HTR-8/SVneo (cell line): ENCODE measurements at regions not wholly inside any gene's neighbourhood (a gene's known extent, or its start where the extent isn't known, plus 50 kb on each side); places are given as distances from the start of the nearest gene placed in this dataset.
A peak's percentile ranks its signal among the peaks of the same experiment; 100 is the strongest.

ENCODE experiments used
- DNase-seq: peaks from one replicate; pipeline ENCODE4 v3.0.0; 2011; ENCODE audit warnings: low spot score, mixed read lengths; ENCODE audit not compliant: insufficient read length
- FAIRE-seq: peaks from 2 replicates; lab custom pipeline; 2011; peaks lifted over from hg19 to GRCh38; lab: Jason Lieb, UNC

- no peak for DNase-seq
- no peak for FAIRE-seq
Observed at GRCh38 chr6:111956098-111956497, 82.8 kb upstream of the FYN start.

- peak; percentile 4 for FAIRE-seq
- peak; percentile 42 for DNase-seq
Observed at GRCh38 chr6:111957623-111958315, 84.5 kb upstream of the FYN start.

DNA sequence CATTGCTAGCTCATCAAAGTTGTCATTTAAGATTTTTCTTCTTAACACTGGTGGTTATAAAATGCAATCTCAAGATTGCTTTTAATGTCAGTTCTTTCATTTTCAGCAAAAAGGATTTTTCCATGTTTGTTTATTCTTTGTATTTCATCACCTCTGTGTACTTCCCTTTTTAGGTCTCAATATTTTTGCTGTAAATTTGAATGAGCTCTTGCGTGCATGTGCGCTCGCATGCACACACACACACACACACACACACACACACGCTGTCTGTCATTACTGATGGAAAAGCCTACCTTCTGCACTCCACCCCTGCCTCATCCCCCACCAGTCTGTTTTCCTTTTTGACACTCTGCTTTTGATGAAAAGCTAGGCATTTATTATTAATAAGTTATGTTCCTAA lies 85.3 kb upstream of the FYN start:
- FAIRE-seq (no peak), DNase-seq (no peak)

DNA sequence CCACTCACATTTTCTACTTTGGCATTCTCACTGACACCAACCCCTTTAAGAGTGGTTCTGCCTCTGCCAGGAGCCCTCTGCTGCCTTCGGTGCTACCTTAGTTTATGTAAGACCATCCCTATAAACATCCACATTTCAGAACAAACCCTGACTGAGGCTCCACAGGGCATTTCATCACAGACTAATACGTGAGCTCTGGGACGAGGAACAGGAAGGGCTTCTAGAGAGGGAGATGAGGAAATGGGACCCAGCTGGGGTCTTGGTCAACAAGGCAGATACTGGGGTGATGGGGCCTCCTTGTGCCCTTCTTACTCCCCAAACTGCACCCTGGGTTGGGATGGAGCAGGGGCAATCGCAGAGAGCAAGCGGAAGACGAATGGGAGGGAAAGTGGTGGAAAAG lies 86.5 kb upstream of the FYN start:
- FAIRE-seq (no peak), DNase-seq (no peak)

- FAIRE-seq: no peak
- DNase-seq: no peak
Observed at GRCh38 chr6:111967131-111967530, 86.8 kb upstream of the CCN6 start.

GRCh38 chr6:111970426-111970825 lies 83.5 kb upstream of the CCN6 start:
- no peak for FAIRE-seq

GRCh38 chr6:111971181-111971841 lies 82.6 kb upstream of the CCN6 start:
- DNase-seq (no peak), FAIRE-seq (no peak)

More at GRCh38 chr6:111970426-111970825, 83.5 kb upstream of the CCN6 start:
- DNase-seq: no peak

DNA sequence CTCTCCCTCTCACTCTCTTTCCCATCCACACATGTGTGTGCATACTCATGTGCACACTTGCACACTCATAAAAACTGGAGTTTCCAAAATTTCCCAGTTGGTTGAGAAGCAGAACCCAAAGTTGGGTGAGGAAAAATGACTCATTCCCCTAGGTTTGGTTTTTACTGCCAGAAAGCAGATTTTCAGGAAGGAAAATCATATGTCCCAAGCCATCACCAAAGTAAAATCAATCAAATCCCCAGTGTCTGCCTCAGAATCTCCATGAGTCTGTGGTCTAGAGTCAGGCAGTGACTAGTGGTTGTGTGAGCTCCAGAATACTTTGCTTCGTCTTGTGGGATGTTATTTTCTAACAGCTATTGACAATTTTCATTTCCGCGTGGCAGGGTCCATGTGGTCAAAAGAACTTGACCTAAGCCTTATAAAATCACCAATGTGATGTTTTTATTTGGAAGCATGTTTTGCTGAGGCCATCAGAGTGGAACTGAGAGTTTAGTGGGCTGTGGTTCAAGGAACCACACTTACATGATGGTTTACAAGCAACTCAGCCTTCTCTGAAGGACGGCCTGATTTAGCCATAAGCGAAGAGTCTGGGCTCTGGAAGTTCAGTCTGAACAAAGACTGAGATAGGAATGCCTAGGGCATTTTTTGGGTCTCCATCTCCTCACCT lies 81.9 kb upstream of the CCN6 start:
- DNase-seq: no peak
- FAIRE-seq: no peak

DNA sequence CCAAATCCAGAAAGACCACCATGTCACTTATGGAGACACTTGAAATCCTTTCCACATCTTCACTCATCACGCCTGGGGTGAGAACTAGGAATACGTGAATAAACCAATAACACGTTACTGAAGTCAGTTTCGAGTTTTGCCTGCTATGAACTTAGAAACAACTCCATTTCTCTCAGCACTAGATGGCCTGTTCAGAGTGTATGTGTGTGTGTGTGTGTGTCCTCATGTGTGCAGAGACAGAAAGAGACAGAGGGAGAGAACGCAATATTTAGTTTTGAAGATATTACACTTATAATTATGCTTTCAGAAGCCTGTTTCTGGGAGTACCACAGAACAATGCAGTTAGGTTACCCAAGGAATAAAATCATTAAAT lies 81.2 kb upstream of the CCN6 start:
- DNase-seq (no peak), FAIRE-seq (no peak)

GRCh38 chr6:111973118-111973761 lies 80.7 kb upstream of the CCN6 start:
- peak; percentile 55 for DNase-seq

DNA sequence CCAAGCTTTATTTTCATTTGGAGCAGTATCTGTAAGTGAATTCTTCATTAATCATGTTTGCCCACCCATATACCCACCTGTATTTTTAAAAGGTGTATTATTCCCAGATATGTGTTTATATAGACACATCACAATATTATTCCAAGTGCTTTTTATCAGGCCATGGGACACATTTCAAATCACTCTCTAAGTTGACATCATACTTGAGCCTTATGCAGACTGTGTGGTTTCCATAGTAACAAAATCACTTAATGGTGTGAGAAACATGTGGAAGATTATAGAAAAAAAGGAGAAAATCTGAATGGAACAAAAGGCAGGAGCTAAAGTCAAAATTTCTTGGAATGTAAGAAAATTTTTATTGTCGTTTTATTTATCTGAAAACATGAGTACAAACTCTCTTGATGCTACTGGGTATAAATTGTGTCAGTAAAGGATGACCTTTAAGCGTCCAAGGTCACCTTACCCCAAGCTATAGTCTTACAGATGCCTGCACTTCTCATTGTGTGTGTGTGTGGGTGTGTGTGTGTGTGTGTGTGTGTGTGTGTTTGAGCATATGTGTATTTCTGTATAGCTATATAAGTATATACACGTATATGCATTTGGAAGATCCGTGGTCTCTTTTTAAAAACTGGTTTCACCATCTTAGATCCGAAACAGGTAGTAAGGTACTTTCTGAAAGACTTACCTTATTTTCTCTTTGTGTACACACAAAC lies 79.8 kb upstream of the CCN6 start:
- DNase-seq (no peak), FAIRE-seq (no peak)

More at GRCh38 chr6:111973118-111973761, 80.7 kb upstream of the CCN6 start:
- peak; percentile 60 for FAIRE-seq

DNA sequence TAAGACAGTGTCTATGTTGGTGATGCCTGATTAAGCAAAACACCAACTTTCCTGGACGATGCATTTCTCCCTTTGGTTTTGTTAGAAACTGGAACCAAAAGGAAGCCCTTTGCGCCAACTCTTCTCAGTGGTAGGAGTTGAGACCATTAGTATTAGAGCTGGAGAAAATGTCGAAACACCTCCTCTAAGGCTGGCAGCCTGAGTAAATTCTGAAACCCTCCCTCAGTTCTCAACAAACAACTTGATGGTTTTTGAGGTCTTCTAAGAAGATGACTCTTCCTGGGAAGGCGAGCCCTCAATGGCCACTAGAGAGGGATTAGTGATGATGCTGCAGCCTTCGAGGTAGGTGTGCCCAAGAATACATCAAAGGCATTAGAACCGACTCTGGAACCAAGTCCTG lies 78.4 kb upstream of the CCN6 start:
- no peak for FAIRE-seq

GRCh38 chr6:111976139-111976538 lies 77.8 kb upstream of the CCN6 start:
- DNase-seq (no peak), FAIRE-seq (no peak)

More for the DNA sequence above, 78.4 kb upstream of the CCN6 start:
- no peak for DNase-seq

GRCh38 chr6:111978532-111979149 lies 75.3 kb upstream of the CCN6 start:
- DNase-seq (no peak), FAIRE-seq (peak; percentile 59)

DNA sequence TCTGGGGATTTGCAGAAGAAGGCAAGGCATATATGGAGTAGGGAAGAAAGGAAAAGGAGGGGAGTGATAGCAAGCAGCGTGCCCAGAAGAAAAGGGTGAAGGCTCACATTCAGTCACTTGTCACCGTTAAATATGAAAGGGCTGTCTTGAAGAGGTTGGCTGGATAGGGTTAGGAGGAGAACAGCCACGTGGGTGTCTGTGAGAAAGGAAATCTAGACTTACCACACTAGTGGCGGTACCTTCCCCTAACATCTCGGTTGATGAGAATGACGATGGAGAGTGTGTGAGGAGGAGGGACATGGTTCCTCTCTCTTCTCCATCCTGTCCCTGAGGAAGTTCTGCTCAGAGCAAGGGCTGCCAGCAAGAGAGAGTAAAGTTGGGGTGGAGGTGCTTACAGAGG lies 74.3 kb upstream of the CCN6 start:
- no peak for DNase-seq
- no peak for FAIRE-seq

- DNase-seq (no peak), FAIRE-seq (no peak)
Observed at GRCh38 chr6:111980143-111980542, 73.8 kb upstream of the CCN6 start.

GRCh38 chr6:111980971-111981840 lies 72.7 kb upstream of the CCN6 start:
- FAIRE-seq: no peak
- DNase-seq: no peak

DNA sequence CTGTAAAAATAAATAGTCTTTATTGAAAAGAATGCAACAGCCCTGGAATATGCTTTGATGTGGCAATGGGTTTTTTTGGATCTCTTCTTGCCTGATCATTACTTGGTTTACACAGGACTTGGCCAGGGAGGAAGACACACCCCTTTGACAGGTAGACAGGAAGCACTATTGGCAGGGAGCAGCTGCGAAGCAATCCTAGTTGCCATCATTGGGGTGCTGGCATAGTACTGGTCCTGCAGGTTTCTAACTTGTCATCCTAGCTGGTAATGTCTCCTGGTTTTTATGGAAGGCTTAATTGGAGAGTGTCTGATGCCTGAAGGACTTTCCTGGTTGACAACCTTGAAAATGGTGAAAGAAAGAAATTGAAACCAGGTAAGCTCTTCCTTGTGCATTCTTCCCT lies 71.2 kb upstream of the CCN6 start:
- FAIRE-seq (no peak), DNase-seq (no peak)

DNA sequence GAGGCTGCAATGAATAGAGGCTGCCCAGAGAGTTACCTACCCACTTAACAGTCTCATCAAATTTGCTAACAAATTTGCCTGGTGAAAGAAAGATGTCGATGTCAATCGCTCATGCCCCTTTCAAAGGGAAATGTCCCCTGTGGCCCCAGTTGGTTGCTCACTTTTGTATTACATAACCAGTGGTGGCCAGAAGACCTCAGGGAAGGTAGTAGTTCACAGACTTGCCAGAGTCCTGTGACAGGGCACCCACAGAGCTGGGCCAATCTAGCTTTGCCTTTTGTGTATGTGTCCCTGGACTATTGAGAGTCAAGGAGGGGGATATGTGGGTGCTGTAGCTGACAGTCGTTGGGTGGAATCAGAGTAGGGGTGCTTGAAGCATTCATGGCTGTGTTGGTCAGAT lies 70.7 kb upstream of the CCN6 start:
- DNase-seq (no peak), FAIRE-seq (no peak)
